ENCODE measurements at regions not wholly inside any gene's neighbourhood (a gene's known extent, or its start where the extent isn't known, plus 50 kb on each side); places are given as distances from the start of the nearest gene placed in this dataset.

DNA sequence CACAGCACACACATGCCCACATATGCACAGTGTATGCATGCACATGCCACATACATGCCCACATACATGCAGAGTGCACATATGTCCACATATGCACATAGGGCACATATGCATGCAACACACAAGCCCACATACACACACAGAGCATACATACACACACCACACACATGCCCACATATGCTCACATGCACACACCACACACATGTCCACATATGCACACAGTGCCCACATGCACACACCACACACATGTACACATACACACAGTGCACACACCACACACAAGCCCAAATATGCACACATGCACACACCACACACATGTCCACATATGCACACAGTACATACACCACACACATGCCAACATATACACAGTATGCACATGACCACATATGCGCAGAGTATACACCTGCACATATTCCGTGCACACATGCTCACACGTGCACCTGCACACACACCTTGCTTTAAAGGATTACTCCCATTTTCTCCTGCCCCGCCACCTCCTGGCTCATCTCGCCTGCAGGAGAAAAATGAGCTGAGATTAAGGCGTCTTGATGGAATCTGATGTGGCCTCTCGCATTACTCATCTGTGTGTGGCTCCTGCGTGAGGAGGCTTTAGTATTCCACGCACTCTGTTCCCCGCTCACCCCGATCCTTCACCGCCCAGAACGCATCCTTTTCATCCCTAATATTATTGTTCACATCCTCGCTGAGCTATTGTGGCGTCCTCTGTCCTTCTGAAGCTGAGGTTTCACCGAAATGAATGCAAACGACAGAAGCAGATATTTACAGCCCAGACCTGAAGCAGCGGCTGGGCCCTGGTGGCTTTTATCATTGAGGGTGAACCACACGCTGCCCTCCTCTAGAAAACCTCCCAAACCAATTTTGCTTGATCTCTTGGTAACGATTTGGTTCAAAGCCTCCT, 182.7 kb downstream of the OLFM1 start:
- no peaks in the 10 kb centered on the region for H3K4me1 ChIP-seq (ENCODE audit: insufficient read depth, low read length)
- no peaks in the 10 kb centered on the region for H3K36me3 ChIP-seq (ENCODE audit: insufficient read depth, low read length)
- H3K9ac ChIP-seq (ENCODE audit: low read depth, low read length): no peak overlapping the region
- no peaks in the 10 kb centered on the region for H3K9me3 ChIP-seq (ENCODE audit: control insufficient read depth, insufficient read depth, low read length)

DNA sequence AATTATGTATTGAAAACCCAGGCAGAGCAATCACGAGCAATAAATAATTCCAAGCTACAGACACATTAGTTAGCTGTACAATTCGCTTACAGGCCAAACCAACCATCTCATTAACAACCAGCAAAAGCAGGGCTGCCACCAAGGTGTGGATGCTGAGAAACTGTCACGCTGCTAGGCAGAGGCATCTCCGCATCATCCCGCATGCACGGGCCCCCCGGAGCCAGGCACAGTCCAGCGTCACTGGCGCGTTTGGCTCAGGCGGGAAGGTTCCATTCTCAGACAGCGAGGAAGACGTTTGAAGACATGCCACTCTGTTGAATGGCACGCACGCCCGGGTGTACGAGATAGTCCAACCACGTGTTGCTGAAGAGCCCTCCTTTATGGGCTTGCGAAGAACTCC, 184.0 kb downstream of the OLFM1 start:
- Histone ChIP-seq H3K9ac (ENCODE audit: low read depth, low read length) (no peak overlapping the region), H3K36me3 (ENCODE audit: insufficient read depth, low read length) (no peaks in the 10 kb centered on the region), H3K4me1 (ENCODE audit: insufficient read depth, low read length) (no peaks in the 10 kb centered on the region), H3K9me3 (ENCODE audit: control insufficient read depth, insufficient read depth, low read length) (no peaks in the 10 kb centered on the region)

DNA sequence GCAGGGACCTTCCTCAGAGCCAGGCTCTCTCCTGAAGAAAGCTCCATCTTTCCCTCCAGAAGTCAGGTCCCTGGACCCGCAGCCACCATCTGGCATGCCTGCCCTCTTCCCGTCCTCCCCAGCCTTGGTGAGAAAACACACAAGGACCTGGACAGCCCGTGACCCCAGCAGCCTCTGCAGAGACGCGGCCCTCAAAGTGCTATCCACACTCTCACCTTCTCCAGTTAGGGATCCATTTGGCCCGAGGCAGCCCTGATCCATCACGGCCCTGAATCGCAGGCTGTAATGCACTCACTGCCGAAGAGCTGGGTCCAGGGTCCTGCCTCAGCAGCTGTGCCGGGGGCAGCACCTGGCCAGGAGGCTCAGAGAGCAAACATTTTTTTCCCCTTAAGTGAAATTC, 185.1 kb downstream of the OLFM1 start:
- no peaks in the 10 kb centered on the region for H3K4me1 ChIP-seq (ENCODE audit: insufficient read depth, low read length)
- H3K36me3 ChIP-seq (ENCODE audit: insufficient read depth, low read length): no peaks in the 10 kb centered on the region
- H3K9ac ChIP-seq (ENCODE audit: low read depth, low read length): no peak overlapping the region
- no peaks in the 10 kb centered on the region for H3K9me3 ChIP-seq (ENCODE audit: control insufficient read depth, insufficient read depth, low read length)

DNA sequence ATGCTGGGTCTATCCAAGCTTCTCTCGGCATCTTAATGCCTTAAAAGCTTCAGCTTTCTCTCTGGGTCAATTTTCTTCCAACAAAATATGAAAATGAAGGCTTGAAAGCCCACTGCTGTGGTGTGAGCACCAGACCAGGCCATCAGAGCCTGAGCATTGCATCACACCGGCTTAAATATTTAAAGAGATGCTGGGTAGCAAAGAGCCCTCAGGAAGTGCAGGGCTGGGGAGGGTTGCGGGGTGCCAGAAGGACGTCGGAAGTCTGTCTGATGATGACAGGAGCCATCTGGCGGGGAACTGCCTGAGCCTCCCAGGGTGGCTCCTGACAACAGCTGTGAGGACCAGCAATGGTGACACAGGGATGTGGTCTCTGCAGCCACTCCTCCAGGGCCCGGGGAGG, 185.5 kb downstream of the OLFM1 start:
- no peaks in the 10 kb centered on the region for H3K9me3 ChIP-seq (ENCODE audit: control insufficient read depth, insufficient read depth, low read length)
- H3K36me3 ChIP-seq (ENCODE audit: insufficient read depth, low read length): no peaks in the 10 kb centered on the region
- H3K4me1 ChIP-seq (ENCODE audit: insufficient read depth, low read length): no peaks in the 10 kb centered on the region
- no peak overlapping the region for H3K9ac ChIP-seq (ENCODE audit: low read depth, low read length)

DNA sequence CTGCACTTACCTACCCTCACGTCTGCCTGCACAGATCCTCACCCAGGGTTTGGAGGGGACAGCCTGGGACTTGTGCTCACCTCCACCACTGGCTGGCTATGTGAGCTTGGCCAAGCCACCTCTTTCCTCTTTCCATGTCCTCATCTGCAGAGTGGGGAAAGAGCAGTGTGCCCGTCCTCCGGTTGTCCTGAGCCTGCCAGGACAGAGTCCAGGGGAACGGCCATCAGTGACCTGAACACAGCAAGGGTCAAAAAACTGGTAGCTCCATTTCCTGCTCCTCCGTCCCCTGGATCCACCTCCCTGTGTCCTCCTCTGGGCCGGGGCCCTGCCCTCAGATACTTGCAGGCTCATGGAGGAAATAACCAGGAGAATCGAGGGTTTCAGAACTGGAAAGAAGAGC, 187.7 kb downstream of the OLFM1 start:
- Histone ChIP-seq H3K36me3 (ENCODE audit: insufficient read depth, low read length) (no peaks in the 10 kb centered on the region), H3K9me3 (ENCODE audit: control insufficient read depth, insufficient read depth, low read length) (no peaks in the 10 kb centered on the region), H3K4me1 (ENCODE audit: insufficient read depth, low read length) (no peaks in the 10 kb centered on the region), H3K9ac (ENCODE audit: low read depth, low read length) (no peak overlapping the region)

DNA sequence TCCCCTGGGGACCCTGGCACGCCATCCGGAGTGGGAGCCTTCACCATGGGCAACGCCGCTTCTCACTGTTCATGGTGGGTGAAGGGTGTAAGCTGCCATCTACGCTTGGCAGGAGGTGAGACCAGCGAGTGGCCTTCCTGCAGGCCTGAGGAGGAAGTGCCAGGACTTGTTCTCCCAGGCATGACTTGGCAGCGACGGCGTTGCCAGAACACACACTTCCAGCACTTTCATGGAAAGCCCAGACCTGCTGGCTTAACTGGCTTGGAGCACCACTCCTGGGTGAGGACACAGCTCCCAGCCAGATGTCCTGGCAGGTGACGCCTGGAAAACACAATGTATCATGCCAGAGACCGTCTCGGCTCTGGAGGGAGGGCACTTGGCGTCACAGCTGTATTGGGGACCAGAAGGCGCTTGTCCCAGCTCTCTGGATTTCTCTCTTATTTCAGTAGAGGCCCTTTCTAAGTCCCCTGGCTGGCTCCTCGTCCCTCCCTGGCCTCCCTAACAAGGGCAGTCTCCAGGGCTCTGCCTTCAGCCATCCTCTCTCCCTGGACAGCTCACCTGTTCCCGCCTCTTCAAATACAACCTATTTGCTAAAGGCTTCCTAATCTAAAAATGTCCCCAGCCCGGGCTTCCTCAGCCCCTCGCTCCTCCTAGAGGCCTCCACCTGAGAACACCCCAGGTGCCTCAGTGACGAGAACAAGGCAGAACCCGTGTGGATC, 188.3 kb downstream of the OLFM1 start:
- H3K9me3 ChIP-seq (ENCODE audit: control insufficient read depth, insufficient read depth, low read length): no peaks in the 10 kb centered on the region
- no peaks in the 10 kb centered on the region for H3K36me3 ChIP-seq (ENCODE audit: insufficient read depth, low read length)
- no peaks in the 10 kb centered on the region for H3K4me1 ChIP-seq (ENCODE audit: insufficient read depth, low read length)
- no peak overlapping the region for H3K9ac ChIP-seq (ENCODE audit: low read depth, low read length)

DNA sequence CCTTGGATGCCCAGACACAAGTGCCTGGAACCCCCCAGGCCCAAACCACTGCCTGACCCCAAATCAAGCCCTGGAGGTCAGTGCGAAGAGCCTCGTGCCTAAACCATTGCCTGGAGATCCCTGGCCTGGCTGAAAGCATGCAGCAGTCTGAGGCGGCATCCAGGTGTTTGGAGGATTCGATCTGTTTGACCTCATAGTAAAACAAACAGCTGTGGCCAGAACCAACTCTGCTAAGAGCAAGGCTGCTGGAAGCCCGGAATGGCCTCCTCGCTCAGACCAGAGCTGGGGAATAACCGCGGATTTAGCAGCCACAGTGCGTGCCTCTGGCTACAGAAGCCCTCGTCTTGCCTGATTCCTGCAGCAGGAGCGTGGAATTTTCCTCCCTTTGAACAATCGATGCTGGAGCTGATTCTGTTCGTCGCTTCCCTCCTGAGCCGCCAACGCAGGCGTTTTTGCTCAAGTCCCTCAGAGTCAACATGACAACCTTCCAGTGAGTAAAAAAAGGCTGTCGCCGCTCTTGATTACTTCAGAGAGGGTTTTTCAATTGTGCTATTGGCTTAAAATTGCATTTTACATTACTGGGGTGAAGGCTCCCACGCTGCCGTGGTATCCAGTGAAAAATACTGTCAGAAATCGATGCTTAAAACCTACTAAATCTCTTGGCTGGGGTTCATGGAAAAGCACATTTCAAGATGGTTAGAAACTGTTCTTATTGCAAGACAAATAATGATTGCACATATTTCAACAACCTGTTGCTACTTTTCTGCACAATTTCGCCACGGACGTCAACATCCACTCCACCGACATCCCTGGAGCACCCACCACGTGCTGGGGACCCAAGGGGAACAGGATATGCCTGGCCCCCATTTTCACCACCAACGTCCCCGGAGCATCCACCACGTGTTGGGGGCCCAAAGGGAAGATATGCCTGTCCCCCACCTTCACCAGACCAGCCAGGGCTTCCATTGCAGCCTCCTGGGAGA, 190.0 kb downstream of the OLFM1 start:
- Histone ChIP-seq H3K9me3 (ENCODE audit: control insufficient read depth, insufficient read depth, low read length) (no peaks in the 10 kb centered on the region), H3K36me3 (ENCODE audit: insufficient read depth, low read length) (no peaks in the 10 kb centered on the region), H3K4me1 (ENCODE audit: insufficient read depth, low read length) (no peaks in the 10 kb centered on the region), H3K9ac (ENCODE audit: low read depth, low read length) (no peak overlapping the region)

DNA sequence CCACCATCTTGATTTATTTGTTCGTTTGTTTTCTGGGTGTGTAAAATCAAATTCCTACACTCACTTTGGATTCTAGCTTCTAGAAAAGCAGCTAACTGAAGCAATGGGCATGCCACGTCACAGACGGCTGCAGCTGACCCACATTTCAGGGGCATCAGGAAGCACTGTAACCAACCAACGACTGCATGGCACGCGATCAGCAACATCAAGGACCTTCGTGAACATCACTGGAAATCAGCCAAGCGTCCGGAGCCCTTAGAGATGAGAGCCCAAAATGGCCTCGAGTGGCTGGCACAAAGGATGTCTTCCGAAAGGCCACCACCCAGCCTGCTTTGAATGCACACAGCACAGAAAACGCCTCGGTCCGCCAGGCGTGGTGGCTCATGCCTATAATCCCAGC, 191.1 kb downstream of the OLFM1 start:
- H3K4me1 ChIP-seq (ENCODE audit: insufficient read depth, low read length): no peaks in the 10 kb centered on the region
- no peaks in the 10 kb centered on the region for H3K36me3 ChIP-seq (ENCODE audit: insufficient read depth, low read length)
- H3K9ac ChIP-seq (ENCODE audit: low read depth, low read length): no peak overlapping the region
- no peaks in the 10 kb centered on the region for H3K9me3 ChIP-seq (ENCODE audit: control insufficient read depth, insufficient read depth, low read length)

DNA sequence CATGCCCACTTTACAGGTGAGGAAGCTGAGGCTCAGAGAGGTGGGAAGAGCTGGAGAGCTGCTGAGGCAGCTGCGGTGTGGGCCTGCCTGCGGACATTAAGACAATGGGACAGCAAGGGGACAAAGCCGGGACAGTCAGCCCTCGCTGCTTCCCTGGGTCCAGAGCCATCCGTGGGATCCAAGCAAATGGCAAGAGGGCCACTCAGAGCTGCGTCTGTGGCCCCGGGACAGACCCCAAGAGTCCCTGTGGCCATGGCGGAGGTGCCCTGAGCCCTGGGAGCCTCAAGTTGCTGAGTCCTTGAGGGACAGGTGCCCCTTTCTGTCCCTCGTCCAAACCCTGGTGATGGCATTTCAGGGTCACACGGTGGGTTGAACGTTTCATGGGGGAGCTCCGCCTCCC, 191.9 kb downstream of the OLFM1 start:
- no peaks in the 10 kb centered on the region for H3K9me3 ChIP-seq (ENCODE audit: control insufficient read depth, insufficient read depth, low read length)
- H3K36me3 ChIP-seq (ENCODE audit: insufficient read depth, low read length): no peaks in the 10 kb centered on the region
- no peak overlapping the region for H3K9ac ChIP-seq (ENCODE audit: low read depth, low read length)
- no peaks in the 10 kb centered on the region for H3K4me1 ChIP-seq (ENCODE audit: insufficient read depth, low read length)

DNA sequence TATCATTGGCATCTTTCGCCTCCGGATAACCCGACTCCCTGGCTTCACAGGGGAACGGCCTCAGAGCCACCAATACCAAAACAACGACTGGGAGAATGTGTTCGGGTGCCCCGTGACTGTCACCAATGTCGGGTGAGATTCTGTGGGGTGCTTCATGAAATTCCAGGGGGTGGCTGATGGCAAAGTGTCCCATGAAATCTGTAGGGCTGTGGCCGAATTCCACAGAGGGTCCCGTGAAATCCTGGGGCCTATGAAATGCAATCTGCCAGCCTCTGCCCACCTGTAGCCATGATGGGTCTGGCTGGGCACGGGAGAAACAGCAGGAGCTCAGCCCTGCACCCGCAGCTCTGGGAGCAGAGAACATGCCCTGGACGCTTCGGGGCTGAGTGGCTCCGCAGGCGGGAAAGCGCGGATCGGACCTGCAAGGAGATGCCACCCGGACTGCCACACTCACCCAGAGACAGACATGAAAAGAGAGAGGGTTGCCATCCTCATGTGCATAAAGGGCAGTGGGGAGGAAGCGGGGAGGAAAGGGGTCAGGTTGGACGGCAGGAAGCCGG, 192.4 kb downstream of the OLFM1 start:
- H3K9me3 ChIP-seq (ENCODE audit: control insufficient read depth, insufficient read depth, low read length): no peaks in the 10 kb centered on the region
- no peaks in the 10 kb centered on the region for H3K4me1 ChIP-seq (ENCODE audit: insufficient read depth, low read length)
- H3K9ac ChIP-seq (ENCODE audit: low read depth, low read length): no peak overlapping the region
- no peaks in the 10 kb centered on the region for H3K36me3 ChIP-seq (ENCODE audit: insufficient read depth, low read length)

DNA sequence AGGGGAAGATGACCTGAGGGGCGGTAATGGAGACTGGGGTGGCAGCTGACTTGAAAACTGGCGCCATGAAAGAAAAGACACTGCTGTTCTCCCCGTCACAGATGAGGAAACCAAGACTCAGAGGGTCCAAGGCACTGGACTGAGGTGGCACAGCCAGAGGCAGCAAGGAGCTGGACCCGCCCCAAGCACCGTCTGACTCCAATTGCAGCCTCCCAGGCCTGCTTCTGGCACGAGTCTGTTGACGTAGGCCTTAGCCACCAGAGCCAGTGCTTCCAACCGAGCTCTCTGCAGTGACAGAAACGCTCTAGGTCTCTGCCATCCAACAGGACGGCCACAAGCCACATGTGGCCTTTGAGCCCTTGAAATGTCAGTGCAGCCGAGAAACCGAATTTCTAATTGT, 193.2 kb downstream of the OLFM1 start:
- H3K36me3 ChIP-seq (ENCODE audit: insufficient read depth, low read length): no peaks in the 10 kb centered on the region
- no peak overlapping the region for H3K9ac ChIP-seq (ENCODE audit: low read depth, low read length)
- H3K4me1 ChIP-seq (ENCODE audit: insufficient read depth, low read length): no peaks in the 10 kb centered on the region
- no peaks in the 10 kb centered on the region for H3K9me3 ChIP-seq (ENCODE audit: control insufficient read depth, insufficient read depth, low read length)

DNA sequence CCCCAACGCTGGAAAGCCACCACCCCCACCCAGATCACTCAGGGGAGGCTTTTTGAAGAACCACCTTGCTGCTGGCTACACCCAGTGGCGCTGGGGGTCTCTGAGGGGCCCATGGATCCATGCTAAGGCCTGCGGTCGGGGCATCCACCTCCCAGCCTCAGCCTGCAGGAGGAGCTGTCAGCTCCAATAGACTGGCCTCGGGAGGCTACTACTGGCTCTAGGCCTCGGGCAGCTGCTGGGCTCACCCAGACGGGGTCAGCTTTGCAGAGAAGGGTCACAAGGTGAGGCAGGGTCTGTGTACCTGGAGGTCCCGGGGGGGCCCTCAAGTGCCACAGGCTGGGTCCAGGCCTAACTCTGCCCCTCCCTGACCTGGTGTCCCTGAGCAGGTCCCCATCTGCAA, 193.7 kb downstream of the OLFM1 start:
- no peaks in the 10 kb centered on the region for H3K4me1 ChIP-seq (ENCODE audit: insufficient read depth, low read length)
- H3K9ac ChIP-seq (ENCODE audit: low read depth, low read length): no peak overlapping the region
- H3K36me3 ChIP-seq (ENCODE audit: insufficient read depth, low read length): no peaks in the 10 kb centered on the region
- H3K9me3 ChIP-seq (ENCODE audit: control insufficient read depth, insufficient read depth, low read length): no peaks in the 10 kb centered on the region

DNA sequence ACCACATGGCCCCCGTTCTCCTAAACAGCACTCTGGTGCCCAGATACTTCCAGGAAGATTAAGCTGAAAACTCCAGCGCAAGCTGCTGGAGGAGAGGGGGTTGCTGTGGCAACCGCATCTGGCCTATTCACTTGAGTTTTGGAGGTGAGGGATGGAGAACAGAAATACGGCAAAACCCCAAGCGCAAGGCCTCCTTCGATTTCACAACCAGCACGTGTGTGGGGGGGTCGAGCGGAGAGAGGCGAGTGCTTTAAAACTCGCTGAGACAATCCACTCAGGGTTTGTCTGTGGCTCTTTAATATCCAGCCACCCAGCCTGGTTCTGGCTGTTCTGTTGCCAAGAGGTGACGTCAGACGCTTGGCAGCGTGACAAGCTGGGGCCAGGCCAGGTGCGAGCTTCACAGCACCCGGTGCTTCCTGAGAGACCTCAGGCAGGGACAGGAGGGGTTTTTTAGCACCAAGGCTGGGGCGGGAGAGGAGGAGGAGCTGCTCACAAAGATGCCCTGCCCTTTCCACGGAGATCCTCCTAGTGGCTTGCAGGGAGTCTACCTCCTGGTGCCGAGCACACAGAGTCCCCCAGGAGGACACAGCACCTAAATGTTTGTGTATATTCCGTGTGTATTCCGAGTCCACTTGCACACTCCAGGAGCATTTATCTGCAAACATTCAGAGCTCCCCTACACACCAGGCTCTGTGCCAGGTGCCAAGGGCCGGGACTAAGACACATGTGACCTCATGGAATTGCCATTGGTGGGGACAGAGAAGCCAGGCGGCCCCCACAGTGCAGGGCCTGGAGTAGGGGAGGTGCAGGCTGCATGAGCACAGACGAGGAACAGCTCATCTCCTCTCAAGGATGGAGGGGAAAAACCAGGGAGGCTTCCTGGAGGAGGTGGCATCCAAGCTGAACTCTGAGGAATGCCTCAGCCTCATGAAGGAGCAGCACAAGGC, 194.6 kb downstream of the OLFM1 start:
- Histone ChIP-seq H3K9ac (ENCODE audit: low read depth, low read length) (no peak overlapping the region), H3K36me3 (ENCODE audit: insufficient read depth, low read length) (no peaks in the 10 kb centered on the region), H3K4me1 (ENCODE audit: insufficient read depth, low read length) (no peaks in the 10 kb centered on the region), H3K9me3 (ENCODE audit: control insufficient read depth, insufficient read depth, low read length) (no peaks in the 10 kb centered on the region)
